Astrocyte (in vitro differentiated cells and primary cell): ENCODE measurements at regions not wholly inside any gene's neighbourhood (a gene's known extent, or its start where the extent isn't known, plus 50 kb on each side); places are given as distances from the start of the nearest gene placed in this dataset.

Experiments used
- DNase-seq: peaks from one replicate; pipeline ENCODE4 v3.0.0-alpha.2; 2010; ENCODE audit warnings: low read depth
- FAIRE-seq: peaks from 2 replicates; lab custom pipeline; 2011; peaks lifted over from hg19 to GRCh38; lab: Jason Lieb, UNC
- H2AFZ ChIP-seq: 2 replicates; pipeline ENCODE4 v1.6.0; 2012; ENCODE audit warnings: low read depth, low read length, inconsistent platforms
- H3K27ac ChIP-seq: 2 replicates; pipeline ENCODE4 v1.5.1; 2011; ENCODE audit warnings: low read depth, low read length, inconsistent platforms
- H3K27me3 ChIP-seq: 2 replicates; pipeline ENCODE4 v1.6.0; 2011; ENCODE audit warnings: low read length, inconsistent platforms; ENCODE audit not compliant: insufficient read depth
- H3K36me3 ChIP-seq: 2 replicates; pipeline ENCODE4 v1.5.1; 2011; ENCODE audit warnings: low read length, inconsistent platforms; ENCODE audit not compliant: insufficient read depth
- H3K4me1 ChIP-seq: 2 replicates; pipeline ENCODE4 v1.5.1; 2011; ENCODE audit warnings: low read length, inconsistent platforms; ENCODE audit not compliant: insufficient read depth
- H3K4me2 ChIP-seq: 2 replicates; pipeline ENCODE4 v1.6.0; 2012; ENCODE audit warnings: low read length, inconsistent platforms
- H3K4me3 ChIP-seq: 2 replicates; pipeline ENCODE4 v1.5.1; 2011; ENCODE audit warnings: low read depth, mild to moderate bottlenecking, low read length, inconsistent platforms; ENCODE audit not compliant: insufficient read depth
- H3K79me2 ChIP-seq: 2 replicates; pipeline ENCODE4 v1.6.0; 2012; ENCODE audit warnings: mild to moderate bottlenecking, low read length, inconsistent platforms; ENCODE audit not compliant: insufficient read depth
- H3K9ac ChIP-seq: 2 replicates; pipeline ENCODE4 v1.6.0; 2012; ENCODE audit warnings: mild to moderate bottlenecking, low read length, inconsistent platforms
- H3K9me3 ChIP-seq: 2 replicates; pipeline ENCODE4 v1.5.1; 2012; ENCODE audit warnings: low read depth, mild to moderate bottlenecking, low read length, inconsistent platforms; ENCODE audit not compliant: insufficient read depth
- H4K20me1 ChIP-seq: 2 replicates; pipeline ENCODE4 v1.6.0; 2012; ENCODE audit warnings: low read length, inconsistent platforms; ENCODE audit not compliant: insufficient read depth
- H3K27ac Mint-ChIP-seq: one replicate; pipeline ENCODE4 v1.8.0; 2021; ENCODE audit warnings: mild to moderate bottlenecking, mixed read lengths; ENCODE audit not compliant: unreplicated experiment
- H3K27me3 Mint-ChIP-seq: one replicate; pipeline ENCODE4 v1.8.0; 2021; ENCODE audit warnings: low read depth, mixed read lengths; ENCODE audit not compliant: unreplicated experiment
- H3K36me3 Mint-ChIP-seq: one replicate; pipeline ENCODE4 v1.8.0; 2021; ENCODE audit warnings: low read depth, mixed read lengths; ENCODE audit not compliant: unreplicated experiment
- H3K4me1 Mint-ChIP-seq: one replicate; pipeline ENCODE4 v1.8.0; 2021; ENCODE audit warnings: low read depth, mixed read lengths; ENCODE audit not compliant: unreplicated experiment
- H3K4me3 Mint-ChIP-seq: one replicate; pipeline ENCODE4 v1.8.0; 2021; ENCODE audit warnings: mild to moderate bottlenecking, moderate library complexity, mixed read lengths; ENCODE audit not compliant: unreplicated experiment
- H3K9me3 Mint-ChIP-seq: one replicate; pipeline ENCODE4 v1.8.0; 2021; ENCODE audit warnings: mild to moderate bottlenecking, mixed read lengths; ENCODE audit not compliant: unreplicated experiment
- EZH2 ChIP-seq: IDR thresholded peaks from 2 replicates; pipeline ENCODE4 v1.6.1; 2012; ENCODE audit warnings: mild to moderate bottlenecking, low read length, inconsistent platforms; ENCODE audit not compliant: insufficient read depth
- TF ChIP-seq, protein P1 (sequence below): IDR thresholded peaks from 2 replicates; pipeline ENCODE4 v1.5.1; 2011; ENCODE audit warnings: low read depth, mild to moderate bottlenecking, inconsistent platforms, low read length, moderate library complexity; ENCODE audit not compliant: insufficient read depth

DNA sequence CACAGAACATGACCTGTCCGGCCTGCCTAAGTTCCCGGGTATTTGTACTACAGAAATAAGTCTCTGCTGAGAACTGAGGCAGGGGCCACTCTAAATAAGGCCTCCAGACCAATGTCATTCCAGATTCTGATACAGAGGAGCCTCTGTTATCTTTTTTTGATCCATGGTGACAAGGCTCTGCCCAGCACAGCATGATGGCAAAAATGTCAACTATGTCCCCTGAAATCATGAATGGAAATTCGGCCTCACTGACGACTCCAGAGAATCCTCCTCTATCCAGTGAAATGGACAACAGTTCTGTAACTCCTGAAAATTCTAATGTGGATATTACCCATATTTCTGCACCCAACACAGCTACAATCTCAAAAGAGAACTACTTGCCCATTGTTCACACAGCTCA, 335.0 kb downstream of the DNAH5 start:
- H3K9ac ChIP-seq: no peak overlapping the region
- Mint-ChIP-seq H3K27me3 (peaks cover 2% of the 10 kb centered on the region), H3K36me3 (no peaks in the 10 kb centered on the region), H3K27ac (no peak overlapping the region), H3K4me3 (no peak overlapping the region), H3K9me3 (no peaks in the 10 kb centered on the region), H3K4me1 (no peaks in the 10 kb centered on the region)
- TF ChIP-seq EZH2: no peak
- TF ChIP-seq, protein P1, sequence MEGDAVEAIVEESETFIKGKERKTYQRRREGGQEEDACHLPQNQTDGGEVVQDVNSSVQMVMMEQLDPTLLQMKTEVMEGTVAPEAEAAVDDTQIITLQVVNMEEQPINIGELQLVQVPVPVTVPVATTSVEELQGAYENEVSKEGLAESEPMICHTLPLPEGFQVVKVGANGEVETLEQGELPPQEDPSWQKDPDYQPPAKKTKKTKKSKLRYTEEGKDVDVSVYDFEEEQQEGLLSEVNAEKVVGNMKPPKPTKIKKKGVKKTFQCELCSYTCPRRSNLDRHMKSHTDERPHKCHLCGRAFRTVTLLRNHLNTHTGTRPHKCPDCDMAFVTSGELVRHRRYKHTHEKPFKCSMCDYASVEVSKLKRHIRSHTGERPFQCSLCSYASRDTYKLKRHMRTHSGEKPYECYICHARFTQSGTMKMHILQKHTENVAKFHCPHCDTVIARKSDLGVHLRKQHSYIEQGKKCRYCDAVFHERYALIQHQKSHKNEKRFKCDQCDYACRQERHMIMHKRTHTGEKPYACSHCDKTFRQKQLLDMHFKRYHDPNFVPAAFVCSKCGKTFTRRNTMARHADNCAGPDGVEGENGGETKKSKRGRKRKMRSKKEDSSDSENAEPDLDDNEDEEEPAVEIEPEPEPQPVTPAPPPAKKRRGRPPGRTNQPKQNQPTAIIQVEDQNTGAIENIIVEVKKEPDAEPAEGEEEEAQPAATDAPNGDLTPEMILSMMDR: no peak
- FAIRE-seq (no peak), DNase-seq (no peak)
- no peak overlapping the region for H2AFZ ChIP-seq
- no peaks in the 10 kb centered on the region for H3K9me3 ChIP-seq
- no peak overlapping the region for H3K27ac ChIP-seq
- no peaks in the 10 kb centered on the region for H3K36me3 ChIP-seq
- no peaks in the 10 kb centered on the region for H3K27me3 ChIP-seq
- H4K20me1 ChIP-seq: no peaks in the 10 kb centered on the region
- no peak overlapping the region for H3K4me3 ChIP-seq
- no peak overlapping the region for H3K4me2 ChIP-seq
- H3K4me1 ChIP-seq: no peaks in the 10 kb centered on the region
- no peaks in the 10 kb centered on the region for H3K79me2 ChIP-seq

GRCh38 chr5:13606051-13606450, 338.4 kb downstream of the DNAH5 start:
- H3K4me3 ChIP-seq: no peak overlapping the region
- peak; percentile 9 for DNase-seq

DNA sequence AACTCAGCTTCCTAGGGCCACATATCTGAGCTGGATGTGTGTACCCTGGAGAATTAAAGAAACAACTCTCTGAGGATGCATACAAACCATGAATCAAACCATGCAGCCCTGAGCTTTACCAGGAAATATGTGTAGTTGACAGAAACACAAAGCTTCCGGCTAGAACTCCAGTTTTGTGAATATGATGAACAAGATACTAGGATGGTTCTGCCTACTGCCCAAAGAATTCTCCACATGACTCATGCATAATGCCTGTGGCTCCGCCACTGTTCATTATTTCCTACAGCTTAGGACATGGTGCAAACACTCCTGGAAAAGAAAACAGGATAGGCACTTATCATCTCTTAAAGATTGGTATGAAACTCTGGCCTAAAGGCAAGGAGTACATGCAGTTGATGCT, 343.4 kb downstream of the DNAH5 start:
- peak; percentile 69 for FAIRE-seq
- Histone ChIP-seq H3K27me3 (no peaks in the 10 kb centered on the region), H3K4me3 (no peak overlapping the region), H3K36me3 (no peaks in the 10 kb centered on the region), H3K9me3 (no peaks in the 10 kb centered on the region), H2AFZ (no peak overlapping the region), H3K9ac (no peak overlapping the region), H3K4me1 (peaks cover 7% of the 10 kb centered on the region), H4K20me1 (no peaks in the 10 kb centered on the region), H3K79me2 (no peaks in the 10 kb centered on the region), H3K4me2 (peak overlapping the region; percentile 8), H3K27ac (no peak overlapping the region)
- peak; percentile 36 for DNase-seq
- Mint-ChIP-seq H3K27ac (no peak overlapping the region), H3K4me3 (no peak overlapping the region), H3K9me3 (no peaks in the 10 kb centered on the region), H3K27me3 (no peaks in the 10 kb centered on the region), H3K36me3 (no peaks in the 10 kb centered on the region), H3K4me1 (peaks cover 15% of the 10 kb centered on the region)
- TF ChIP-seq, protein P1: no peak
- no peak for TF ChIP-seq EZH2

More at GRCh38 chr5:13606051-13606450, 338.4 kb downstream of the DNAH5 start:
- no peak overlapping the region for H2AFZ ChIP-seq
- no peak overlapping the region for H3K9ac ChIP-seq
- no peaks in the 10 kb centered on the region for H3K9me3 Mint-ChIP-seq
- no peaks in the 10 kb centered on the region for H3K27me3 ChIP-seq
- H3K4me1 ChIP-seq: peaks cover 6% of the 10 kb centered on the region
- TF ChIP-seq, protein P1: no peak
- no peak for TF ChIP-seq EZH2
- no peaks in the 10 kb centered on the region for H3K79me2 ChIP-seq
- peaks cover 8% of the 10 kb centered on the region for H3K4me1 Mint-ChIP-seq
- H3K36me3 Mint-ChIP-seq: no peaks in the 10 kb centered on the region
- no peaks in the 10 kb centered on the region for H3K9me3 ChIP-seq
- H3K36me3 ChIP-seq: no peaks in the 10 kb centered on the region
- no peak overlapping the region for H3K27ac Mint-ChIP-seq
- FAIRE-seq: no peak
- no peaks in the 10 kb centered on the region for H4K20me1 ChIP-seq
- no peak overlapping the region for H3K4me2 ChIP-seq
- peaks cover under 1% of the 10 kb centered on the region for H3K27me3 Mint-ChIP-seq
- no peak overlapping the region for H3K4me3 Mint-ChIP-seq
- H3K27ac ChIP-seq: no peak overlapping the region
